ENCODE measurements at regions not wholly inside any gene's neighbourhood (a gene's known extent, or its start where the extent isn't known, plus 50 kb on each side); places are given as distances from the start of the nearest gene placed in this dataset.

GRCh38 chr4:46684041-46684440 lies 225.0 kb downstream of the COX7B2 start:
- no peaks in the 10 kb centered on the region for H3K36me3 ChIP-seq
- intact Hi-C loops (cut with DNase I): no loop called here
- no peaks in the 10 kb centered on the region for H3K27me3 ChIP-seq (ENCODE audit: low read depth)
- no peaks in the 10 kb centered on the region for H3K4me1 ChIP-seq
- DNase-seq (no peak), ATAC-seq (no peak)
- no peak overlapping the region for H3K27ac ChIP-seq
- no peak overlapping the region for H3K4me3 ChIP-seq
- no peak for TF ChIP-seq CTCF (IDR thresholded peaks at IDR 0.05)
- no peaks in the 10 kb centered on the region for H3K9me3 ChIP-seq

- Histone ChIP-seq H3K36me3 (no peaks in the 10 kb centered on the region), H3K27me3 (ENCODE audit: low read depth) (no peaks in the 10 kb centered on the region), H3K4me3 (no peak overlapping the region), H3K27ac (no peak overlapping the region), H3K9me3 (no peaks in the 10 kb centered on the region), H3K4me1 (no peaks in the 10 kb centered on the region)
- no peak for TF ChIP-seq CTCF (IDR thresholded peaks at IDR 0.05)
- intact Hi-C loops (cut with DNase I): no loop called here
- no peak for DNase-seq
- ATAC-seq: no peak
Measured at GRCh38 chr4:46676364-46676763, 232.7 kb downstream of the COX7B2 start.

DNA sequence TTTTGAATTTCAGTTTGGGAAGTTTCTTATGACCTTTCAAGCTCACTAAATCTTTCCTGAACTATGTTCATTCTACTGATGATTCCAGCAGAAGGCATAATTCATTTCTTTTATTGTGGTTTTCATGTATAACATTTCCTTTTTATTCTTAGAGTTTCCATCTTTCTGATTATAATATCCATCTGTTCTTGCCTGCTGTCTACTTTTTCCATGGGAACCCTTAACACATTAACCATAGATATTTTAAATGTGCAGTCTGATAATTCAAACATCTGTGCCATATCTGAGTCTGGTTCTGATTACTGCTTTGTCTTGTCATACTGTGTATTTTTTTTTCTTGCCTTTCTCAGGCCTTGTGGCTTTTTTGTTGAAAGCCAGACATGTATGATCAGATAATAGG lies 234.7 kb downstream of the COX7B2 start:
- DNase-seq (no peak), ATAC-seq (no peak)
- Histone ChIP-seq H3K27me3 (ENCODE audit: low read depth) (no peaks in the 10 kb centered on the region), H3K4me3 (no peak overlapping the region), H3K4me1 (no peaks in the 10 kb centered on the region), H3K9me3 (no peaks in the 10 kb centered on the region), H3K27ac (no peak overlapping the region), H3K36me3 (no peaks in the 10 kb centered on the region)
- no peak for TF ChIP-seq CTCF (IDR thresholded peaks at IDR 0.05)
- intact Hi-C loops (cut with DNase I): no loop called here

DNA sequence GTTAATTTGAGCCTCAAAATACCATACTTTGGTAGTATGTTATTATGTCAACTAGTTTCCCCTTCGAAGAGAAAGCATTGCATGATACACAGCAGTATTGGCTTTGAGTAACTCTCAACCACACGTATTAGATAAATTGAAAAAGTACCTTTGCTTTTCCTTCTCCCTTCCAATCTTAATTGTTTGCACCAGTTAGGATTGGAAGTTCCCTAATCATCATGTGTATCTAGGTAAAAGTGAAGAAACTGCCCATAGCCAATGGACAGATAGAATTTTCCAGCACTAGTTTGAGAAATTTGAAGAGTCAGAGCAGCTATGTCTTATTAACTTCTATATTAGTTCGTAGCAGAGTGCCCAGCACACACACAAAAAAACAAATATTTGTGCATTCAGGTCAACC lies 241.3 kb downstream of the COX7B2 start:
- H3K4me3 ChIP-seq: no peak overlapping the region
- no peak overlapping the region for H3K27ac ChIP-seq
- TF ChIP-seq CTCF (IDR thresholded peaks at IDR 0.05): no peak
- no peak for DNase-seq
- no peaks in the 10 kb centered on the region for H3K4me1 ChIP-seq
- intact Hi-C loops (cut with DNase I): no loop called here
- H3K9me3 ChIP-seq: no peaks in the 10 kb centered on the region
- H3K27me3 ChIP-seq (ENCODE audit: low read depth): no peaks in the 10 kb centered on the region
- ATAC-seq: no peak
- H3K36me3 ChIP-seq: no peaks in the 10 kb centered on the region

GRCh38 chr4:46656071-46656470 lies 253.0 kb downstream of the COX7B2 start:
- Histone ChIP-seq H3K9me3 (no peaks in the 10 kb centered on the region), H3K4me1 (no peaks in the 10 kb centered on the region), H3K27ac (no peak overlapping the region), H3K27me3 (ENCODE audit: low read depth) (no peaks in the 10 kb centered on the region), H3K36me3 (no peaks in the 10 kb centered on the region), H3K4me3 (no peak overlapping the region)
- ATAC-seq (no peak), DNase-seq (no peak)
- intact Hi-C loops (cut with DNase I): no loop called here
- no peak for TF ChIP-seq CTCF (IDR thresholded peaks at IDR 0.05)

- no peak for TF ChIP-seq CTCF (IDR thresholded peaks at IDR 0.05)
- no peak for DNase-seq
- Histone ChIP-seq H3K27me3 (ENCODE audit: low read depth) (no peaks in the 10 kb centered on the region), H3K27ac (no peak overlapping the region), H3K9me3 (no peaks in the 10 kb centered on the region), H3K4me1 (no peaks in the 10 kb centered on the region), H3K36me3 (no peaks in the 10 kb centered on the region), H3K4me3 (no peak overlapping the region)
- intact Hi-C loops (cut with DNase I): no loop called here
- peak in 1 of 2 donors; percentile 13 for ATAC-seq
Measured at GRCh38 chr4:46653842-46654241, 255.2 kb downstream of the COX7B2 start.

Measured in lower lobe of right lung (tissue), 2 donors.